H9 (cell line): ENCODE measurements at regions not wholly inside any gene's neighbourhood (a gene's known extent, or its start where the extent isn't known, plus 50 kb on each side); places are given as distances from the start of the nearest gene placed in this dataset.

Experiments used
- DNase-seq: peaks from one replicate; pipeline ENCODE4 v3.0.0-alpha.2; 2017
- H2AFZ ChIP-seq: one replicate; pipeline ENCODE4 v1.6.1; 2013; ENCODE audit warnings: mild to moderate bottlenecking, low read length, control low read depth, moderate library complexity
- H2AK5ac ChIP-seq: 2 replicates; pipeline ENCODE4 v1.6.1; 2013; ENCODE audit warnings: low read length, control low read depth, mixed read lengths; ENCODE audit not compliant: insufficient read length
- H2BK120ac ChIP-seq: one replicate; pipeline ENCODE4 v1.6.1; 2013; ENCODE audit warnings: low read depth, mild to moderate bottlenecking, low read length, control low read depth, inconsistent platforms; ENCODE audit not compliant: poor library complexity, severe bottlenecking
- H2BK12ac ChIP-seq: 2 replicates; pipeline ENCODE4 v1.6.1; 2013; ENCODE audit warnings: low read length, control low read depth, mixed read lengths, low read depth; ENCODE audit not compliant: insufficient read length
- H2BK15ac ChIP-seq: 2 replicates; pipeline ENCODE4 v1.6.1; 2013; ENCODE audit warnings: low read depth, low read length, control low read depth
- H2BK20ac ChIP-seq: one replicate; pipeline ENCODE4 v1.6.1; 2013; ENCODE audit warnings: low read depth, mild to moderate bottlenecking, low read length, control low read depth, inconsistent platforms; ENCODE audit not compliant: poor library complexity, severe bottlenecking
- H2BK5ac ChIP-seq: 2 replicates; pipeline ENCODE4 v1.6.1; 2013; ENCODE audit warnings: low read length, control low read depth, mixed read lengths; ENCODE audit not compliant: insufficient read length
- H3K14ac ChIP-seq: 2 replicates; pipeline ENCODE4 v1.6.1; 2013; ENCODE audit warnings: low read length, control low read depth; ENCODE audit not compliant: insufficient read depth
- H3K18ac ChIP-seq: 2 replicates; pipeline ENCODE4 v1.6.1; 2013; ENCODE audit warnings: low read depth, mild to moderate bottlenecking, mixed read lengths, low read length, control low read depth; ENCODE audit not compliant: insufficient read length
- H3K23ac ChIP-seq: 2 replicates; pipeline ENCODE4 v1.6.1; 2013; ENCODE audit warnings: low read length, control low read depth, mixed read lengths, low read depth; ENCODE audit not compliant: insufficient read length
- H3K23me2 ChIP-seq: 2 replicates; pipeline ENCODE4 v1.6.1; 2013; ENCODE audit warnings: low read depth, mild to moderate bottlenecking, mixed read lengths, low read length, control low read depth; ENCODE audit not compliant: insufficient read length, poor library complexity, severe bottlenecking
- H3K27ac ChIP-seq: 2 replicates; pipeline ENCODE4 v1.5.1; 2013; ENCODE audit warnings: low read length, control low read depth, mixed read lengths, low read depth; ENCODE audit not compliant: insufficient read length
- H3K27me3 ChIP-seq: 2 replicates; pipeline ENCODE4 v1.6.1; 2013; ENCODE audit warnings: low read length, control low read depth, inconsistent platforms; ENCODE audit not compliant: insufficient read depth
- H3K4ac ChIP-seq: 2 replicates; pipeline ENCODE4 v1.6.1; 2013; ENCODE audit warnings: low read depth, mild to moderate bottlenecking, control low read depth, inconsistent platforms, low read length, moderate library complexity
- H3K4me1 ChIP-seq: 2 replicates; pipeline ENCODE4 v1.6.1; 2013; ENCODE audit warnings: low read length, control low read depth, inconsistent platforms; ENCODE audit not compliant: insufficient read depth
- H3K4me2 ChIP-seq: 2 replicates; pipeline ENCODE4 v1.6.1; 2013; ENCODE audit warnings: low read length, control low read depth, mixed read lengths; ENCODE audit not compliant: insufficient read length, insufficient read depth
- H3K56ac ChIP-seq: 2 replicates; pipeline ENCODE4 v1.6.1; 2013; ENCODE audit warnings: low read depth, mild to moderate bottlenecking, mixed read lengths, low read length, control low read depth; ENCODE audit not compliant: insufficient read length
- H3K79me1 ChIP-seq: 2 replicates; pipeline ENCODE4 v1.6.1; 2013; ENCODE audit warnings: low read depth, mild to moderate bottlenecking, moderate library complexity, low read length, control low read depth, inconsistent platforms; ENCODE audit not compliant: insufficient read depth, poor library complexity, severe bottlenecking
- H3K79me2 ChIP-seq: 2 replicates; pipeline ENCODE4 v1.6.1; 2013; ENCODE audit warnings: low read length, control low read depth, inconsistent platforms; ENCODE audit not compliant: insufficient read depth
- H3K9ac ChIP-seq: 2 replicates; pipeline ENCODE4 v1.6.1; 2013; ENCODE audit warnings: low read length, control low read depth, mixed read lengths; ENCODE audit not compliant: insufficient read length; ENCODE audit errors: extremely low read depth
- H3K9me3 ChIP-seq: one replicate; pipeline ENCODE4 v1.6.1; 2013; ENCODE audit warnings: low read depth, low read length, inconsistent platforms; ENCODE audit not compliant: control insufficient read depth
- H3T11ph ChIP-seq: one replicate; pipeline ENCODE4 v1.6.1; 2013; ENCODE audit warnings: mild to moderate bottlenecking, low read length, control low read depth, inconsistent platforms
- H4K20me1 ChIP-seq: one replicate; pipeline ENCODE4 v1.6.1; 2013; ENCODE audit not compliant: control insufficient read depth, insufficient read length, insufficient read depth
- H4K5ac ChIP-seq: 2 replicates; pipeline ENCODE4 v1.6.1; 2013; ENCODE audit warnings: low read depth, mild to moderate bottlenecking, mixed read lengths, low read length, control low read depth; ENCODE audit not compliant: insufficient read length
- H4K8ac ChIP-seq: replicated peaks from 2 replicates; pipeline ENCODE4 v1.6.1; 2013; ENCODE audit warnings: low read length, control low read depth, mixed read lengths, low read depth; ENCODE audit not compliant: insufficient read length
- H4K91ac ChIP-seq: 2 replicates; pipeline ENCODE4 v1.6.1; 2013; ENCODE audit warnings: low read depth, mild to moderate bottlenecking, moderate library complexity, mixed read lengths, low read length, control low read depth; ENCODE audit not compliant: insufficient read length
- H3K27ac Mint-ChIP-seq, 3 experiments: 2 replicates in 2 of 3; 3 replicates in 1 of 3; pipeline ENCODE4 v1.8.0; 2020 to 2021; ENCODE audit warnings: mixed read lengths in 3 of 3, mild to moderate bottlenecking in 1 of 3, moderate library complexity in 1 of 3
- H3K27me3 Mint-ChIP-seq: 2 replicates; pipeline ENCODE4 v1.8.0; 2021; ENCODE audit warnings: low read depth, mild to moderate bottlenecking, moderate library complexity, mixed read lengths
- H3K36me3 Mint-ChIP-seq, 3 experiments: 2 replicates in 2 of 3; 3 replicates in 1 of 3; pipeline ENCODE4 v1.8.0; 2020 to 2021; ENCODE audit warnings: low read depth in 3 of 3, mixed read lengths in 3 of 3; ENCODE audit not compliant: insufficient read depth in 1 of 3
- H3K4me1 Mint-ChIP-seq, 2 experiments: 2 replicates each; pipeline ENCODE4 v1.8.0; 2020; ENCODE audit warnings: mixed read lengths in 2 of 2
- H3K4me3 Mint-ChIP-seq, 2 experiments: 2 replicates in 1 of 2; 3 replicates in 1 of 2; pipeline ENCODE4 v1.8.0; 2020 to 2021; ENCODE audit warnings: mild to moderate bottlenecking in 2 of 2, mixed read lengths in 2 of 2, moderate library complexity in 1 of 2
- H3K9me3 Mint-ChIP-seq, 2 experiments: 2 replicates in 1 of 2; 3 replicates in 1 of 2; pipeline ENCODE4 v1.8.0; 2020; ENCODE audit warnings: mild to moderate bottlenecking in 2 of 2, mixed read lengths in 2 of 2, moderate library complexity in 1 of 2
- CTCF ChIP-seq: fragments of 200-600 bp; sonication (generic); conservative IDR thresholded peaks from 3 replicates; pipeline ENCODE4 v1.8.0; 2021; ENCODE audit warnings: antibody characterized with exemption, mild to moderate bottlenecking
- WGBS: extraction: QIAGEN DNeasy Blood & Tissue Kit; methylation state at CpG from one replicate; pipeline ENCODE4 v1.1.7; 2013; ENCODE audit warnings: missing lambda C conversion rate, low lambda C conversion rate, mixed read lengths; ENCODE audit not compliant: insufficient read length; ENCODE audit errors: extremely low coverage; 5-methylcytosine and 5-hydroxymethylcytosine counted together

GRCh38 chr7:113389112-113389646 is 270.8 kb upstream of the SMIM30 start:
- Mint-ChIP-seq H3K27me3 (peaks cover 3% of the 10 kb centered on the region; the same call in 1 of the 2 replicates), H3K9me3 (peaks cover 11 to 18% of the 10 kb centered on the region in 2 experiments; a peak in 4 of 5 replicates), H3K27ac (no peak overlapping the region), H3K4me3 (no peak overlapping the region), H3K36me3 (peaks cover 6 to 9% (median 7%) of the 10 kb centered on the region in 3 experiments; a peak in 4 of 7 replicates), H3K4me1 (peaks cover 15 to 18% of the 10 kb centered on the region in 2 experiments)
- Histone ChIP-seq H3K4me2 (no peak overlapping the region), H3K9ac (no peak overlapping the region), H3K79me1 (no peaks in the 10 kb centered on the region), H2BK120ac (no peak overlapping the region), H4K8ac (no peak overlapping the region), H4K5ac (no peak overlapping the region), H3K23ac (no peak overlapping the region), H3K23me2 (no peaks in the 10 kb centered on the region), H3K18ac (no peak overlapping the region), H2BK12ac (no peak overlapping the region), H3K4me1 (peaks cover 8% of the 10 kb centered on the region), H3K27me3 (no peaks in the 10 kb centered on the region), H3K14ac (no peak overlapping the region), H3K4ac (no peak overlapping the region), H2AFZ (no peak overlapping the region), H2BK15ac (no peak overlapping the region), H2AK5ac (no peak overlapping the region), H4K20me1 (no peaks in the 10 kb centered on the region), H2BK5ac (no peak overlapping the region), H3K9me3 (peaks cover 6% of the 10 kb centered on the region), H3T11ph (no peak overlapping the region), H3K79me2 (no peaks in the 10 kb centered on the region), H2BK20ac (no peak overlapping the region), H3K56ac (no peak overlapping the region), H4K91ac (no peak overlapping the region), H3K27ac (no peak overlapping the region)
- DNase-seq: no peak
- no CpG with 5 or more reads among the region's 2 CpGs for WGBS
- TF ChIP-seq CTCF: no peak
